NCI-H510A (cell line): ENCODE measurements at regions not wholly inside any gene's neighbourhood (a gene's known extent, or its start where the extent isn't known, plus 50 kb on each side); places are given as distances from the start of the nearest gene placed in this dataset.
A peak's percentile ranks its signal among the peaks of the same experiment; 100 is the strongest.
"Not testable (repeated sequence)": the region's sequence is repeated elsewhere in the genome, so short reads cannot be mapped to it uniquely, and the experiment has no call there.

ENCODE experiments used
- DNase-seq: peaks from one replicate; lab custom pipeline; 2025; lab: John Stamatoyannopoulos, UW

DNA sequence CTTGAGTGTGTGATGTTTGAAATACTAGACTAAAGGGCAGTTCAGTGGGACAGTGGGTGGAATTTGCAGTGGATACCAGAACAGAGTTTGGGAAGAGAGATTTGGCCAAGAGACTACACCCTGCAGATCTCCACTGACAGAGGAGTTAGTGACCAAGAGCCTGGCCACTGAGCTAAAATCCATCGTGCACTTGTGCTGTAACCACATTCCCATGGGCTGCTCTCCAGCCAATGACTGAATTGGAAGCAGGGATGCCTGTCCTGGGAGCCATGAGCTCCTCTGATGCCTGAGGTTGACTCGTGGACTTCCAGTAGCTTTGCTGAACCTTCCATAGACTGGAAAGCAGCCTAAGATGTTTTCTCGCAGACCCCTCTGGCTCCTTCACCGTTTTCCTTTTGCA is 296.1 kb downstream of the TRIML1 start:
- DNase-seq = no peak

DNA sequence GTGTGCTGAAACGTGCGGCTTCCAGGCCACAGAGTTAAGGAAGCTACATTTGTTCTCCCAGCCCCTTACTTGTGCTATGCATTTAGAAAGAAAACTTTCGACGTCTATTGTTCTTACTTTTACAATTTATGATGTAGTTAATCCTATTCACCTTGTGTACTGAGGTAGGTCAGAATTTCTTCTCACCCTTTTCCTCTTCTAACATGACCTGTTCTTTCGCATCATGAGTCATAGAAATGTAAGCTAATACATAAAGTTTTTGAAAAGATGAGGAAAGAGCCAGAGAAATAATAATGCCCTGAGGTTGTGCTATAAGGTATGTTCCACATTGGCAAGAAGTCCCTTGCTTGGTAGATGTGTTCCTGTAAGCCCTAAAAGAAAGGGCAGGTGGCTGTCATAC is 298.3 kb downstream of the TRIML1 start:
- no peak for DNase-seq

DNA sequence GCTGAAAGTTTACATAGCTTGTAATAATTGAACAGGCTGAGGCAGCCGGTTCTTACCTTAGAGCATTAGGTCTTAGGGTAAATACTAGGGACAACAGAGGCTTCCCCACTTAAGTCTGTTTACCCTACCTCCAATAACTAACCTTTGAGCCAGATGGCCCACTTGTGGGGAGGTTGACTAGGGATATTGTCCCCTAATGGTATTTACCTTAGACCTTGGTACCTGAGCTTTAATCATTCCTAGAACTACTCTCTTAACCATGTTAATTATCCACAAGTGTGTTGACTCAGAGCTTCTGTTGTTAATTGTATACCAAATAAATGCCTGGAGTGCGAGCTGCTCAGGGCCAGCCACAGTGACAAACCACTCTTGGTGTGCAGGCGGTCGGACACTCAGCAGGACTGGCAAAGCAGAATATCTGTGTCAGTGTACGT is 299.2 kb downstream of the TRIML1 start:
- peak; percentile 61 for DNase-seq

DNA sequence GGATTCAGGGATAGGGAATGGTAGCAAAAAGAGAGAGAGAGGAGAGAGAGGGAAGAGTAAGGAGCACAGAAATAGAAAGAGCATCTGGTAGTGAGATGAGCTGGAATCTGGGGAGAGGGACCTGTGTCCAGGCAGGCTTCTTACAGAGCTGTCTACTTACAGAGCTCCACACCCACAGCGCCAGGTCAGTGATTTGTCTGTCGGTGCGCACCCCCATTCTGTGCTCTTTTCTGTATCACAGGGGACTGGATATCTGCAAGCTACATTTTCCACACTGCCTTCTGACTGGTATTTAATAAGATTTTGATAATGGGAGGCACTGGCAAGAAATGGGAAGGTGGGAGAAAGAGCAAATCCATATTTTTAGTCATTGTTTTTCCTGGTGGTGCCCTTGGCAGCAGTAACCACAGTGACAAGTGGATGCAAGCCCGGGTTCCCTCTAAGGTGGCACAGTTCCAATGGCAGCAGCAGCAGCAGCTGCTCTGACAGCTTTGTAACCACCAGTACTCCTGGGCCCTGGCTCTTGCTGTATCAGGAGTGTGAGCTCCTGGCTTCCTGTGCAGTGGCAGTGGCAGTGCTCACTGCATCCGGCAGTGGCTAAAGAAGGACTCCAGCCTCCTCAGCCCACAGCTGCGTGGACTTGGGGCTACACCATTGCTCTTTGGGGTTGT is 300.5 kb downstream of the TRIML1 start:
- DNase-seq = peak; percentile 45

DNA sequence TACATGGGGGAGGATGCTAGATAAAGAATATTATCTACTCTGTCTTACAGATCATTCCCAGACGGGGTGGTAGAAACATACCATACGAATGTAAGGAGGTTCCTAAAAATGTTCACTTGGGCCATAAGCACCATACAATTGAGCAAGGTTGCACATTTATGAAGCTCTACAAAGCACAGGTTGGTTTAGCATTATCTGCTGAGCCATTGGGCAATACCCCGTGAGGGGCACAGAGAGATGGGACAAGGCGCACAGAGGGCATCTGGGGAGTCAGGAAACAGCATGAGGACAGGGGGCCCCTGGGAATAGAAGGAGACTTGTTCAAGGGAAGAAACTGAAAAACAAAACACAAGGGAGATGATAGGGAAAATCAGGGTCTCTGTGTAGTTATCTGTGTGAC is 305.3 kb downstream of the TRIML1 start:
- DNase-seq = no peak

DNA sequence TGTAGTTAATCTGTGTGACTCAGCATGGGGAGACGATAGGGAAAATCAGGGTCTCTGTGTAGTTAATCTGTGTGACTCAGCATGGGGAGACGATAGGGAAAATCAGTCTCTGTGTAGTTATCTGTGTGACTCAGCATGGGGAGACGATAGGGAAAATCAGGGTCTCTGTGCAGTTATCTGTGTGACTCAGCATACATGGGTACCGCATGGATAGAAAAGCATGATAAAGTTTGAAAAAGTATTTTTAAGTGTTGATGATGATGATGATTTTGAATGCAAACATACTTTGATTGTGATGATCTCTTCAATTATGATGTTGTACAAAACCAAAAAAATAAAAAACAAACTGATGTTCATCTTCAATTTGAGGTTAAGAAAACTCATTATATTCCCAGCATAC is 309.8 kb downstream of the TRIML1 start:
- DNase-seq = not testable (repeated sequence)

DNA sequence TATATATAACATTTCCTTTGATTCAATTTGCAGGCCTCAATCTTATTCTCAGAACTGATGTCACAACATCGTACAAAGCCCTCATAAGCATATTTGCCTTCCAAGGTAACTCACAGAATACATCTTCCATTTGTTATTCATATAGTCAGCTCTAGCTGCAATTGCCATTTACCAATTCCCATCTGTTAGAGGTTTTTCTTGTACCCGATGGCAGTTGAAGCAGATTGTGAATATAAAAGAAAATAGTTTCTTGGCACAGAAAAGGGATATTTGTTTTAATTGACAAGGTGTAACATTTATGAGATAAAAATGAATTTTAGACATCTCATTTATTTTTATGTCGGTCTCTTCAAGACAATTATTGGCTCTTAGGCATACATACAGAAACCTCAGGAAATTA is 311.3 kb downstream of the TRIML1 start:
- no peak for DNase-seq

DNA sequence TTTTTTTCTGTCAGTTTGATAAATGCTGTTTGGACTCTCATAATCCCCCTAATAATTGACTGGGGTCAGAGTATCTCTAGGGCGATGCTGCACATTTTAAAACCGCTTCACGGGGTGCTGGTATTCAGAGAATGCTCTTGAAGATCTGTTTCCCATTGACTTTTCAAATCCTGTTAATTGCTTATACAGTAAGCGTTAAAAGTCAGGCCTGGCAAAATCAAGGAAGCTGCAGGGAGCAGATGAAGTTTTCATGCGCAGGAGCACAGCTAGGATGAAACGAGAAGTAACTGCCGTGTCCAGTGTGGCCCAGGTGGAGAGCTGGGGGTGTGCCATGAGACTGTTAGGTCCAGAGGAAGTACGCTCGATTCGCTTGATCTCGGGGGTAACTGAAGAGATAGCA is 312.9 kb downstream of the TRIML1 start:
- no peak for DNase-seq

DNA sequence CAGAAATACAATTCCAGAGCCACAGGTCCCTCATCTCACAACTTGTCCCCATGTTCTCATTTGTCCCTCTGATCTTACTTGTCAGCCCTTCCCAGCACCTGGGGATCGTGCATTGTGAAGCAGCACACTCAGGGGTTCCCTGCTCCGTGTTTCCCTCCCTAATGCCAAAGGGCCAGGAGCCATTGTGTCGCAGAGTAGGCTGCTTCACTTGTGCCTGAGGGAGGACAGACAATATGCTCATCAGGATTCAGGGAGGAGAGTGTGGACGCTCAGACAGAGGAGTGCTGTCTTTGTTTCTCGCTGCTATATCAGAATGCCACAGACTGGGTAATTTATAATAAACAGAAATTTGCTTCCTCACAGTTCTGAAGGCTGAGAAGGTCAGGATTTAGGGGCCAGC is 315.3 kb downstream of the TRIML1 start:
- DNase-seq = no peak

DNA sequence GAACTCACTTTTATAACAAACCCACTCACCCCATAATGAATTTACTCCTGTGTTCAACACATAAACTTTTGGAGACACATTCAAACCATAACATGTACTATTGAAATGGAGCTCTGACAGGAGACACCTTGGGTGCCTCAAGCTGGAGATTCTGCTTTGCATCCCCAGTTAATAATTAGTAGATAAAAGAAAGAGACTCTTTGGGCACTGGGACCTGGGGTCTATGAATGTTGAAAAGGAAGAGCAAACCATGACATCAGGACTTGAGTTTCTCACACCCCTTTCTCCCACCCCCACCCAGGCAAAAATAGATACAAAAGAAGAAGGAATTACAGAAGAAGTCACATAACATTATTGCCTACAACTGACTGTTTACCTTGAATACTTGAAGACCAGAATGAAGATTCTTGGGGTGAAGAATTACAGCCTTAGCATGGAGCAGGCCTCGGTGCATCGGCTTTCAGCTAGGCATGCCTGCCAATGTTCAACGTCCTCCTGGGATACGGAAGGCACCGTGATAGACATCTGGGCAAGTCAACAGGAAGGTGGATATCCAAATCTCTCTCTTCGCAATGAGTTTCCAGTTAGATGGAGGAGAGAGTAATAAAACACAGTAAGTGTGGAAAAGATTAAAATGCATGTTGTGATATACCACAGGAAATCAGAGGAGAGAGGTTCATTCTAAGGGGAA is 316.0 kb downstream of the TRIML1 start:
- DNase-seq = no peak

DNA sequence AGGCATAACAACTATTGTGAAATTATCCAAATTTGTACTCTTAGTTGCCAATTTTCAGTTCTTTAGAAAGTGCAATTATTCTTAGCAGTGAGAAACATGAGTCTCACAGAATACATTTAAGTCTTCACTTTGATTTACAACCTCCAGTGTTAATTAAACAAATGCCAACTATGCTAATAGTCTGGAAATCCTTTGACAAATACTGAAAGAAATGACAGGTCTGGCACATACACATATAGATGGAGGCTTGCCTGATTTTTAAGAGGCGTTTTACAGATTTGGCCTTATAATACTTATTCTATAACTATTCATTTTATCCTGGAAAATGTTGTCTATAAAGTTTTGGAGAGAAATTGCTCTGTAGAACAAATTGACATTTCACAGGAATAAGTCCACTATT is 320.1 kb downstream of the TRIML1 start:
- DNase-seq = no peak

DNA sequence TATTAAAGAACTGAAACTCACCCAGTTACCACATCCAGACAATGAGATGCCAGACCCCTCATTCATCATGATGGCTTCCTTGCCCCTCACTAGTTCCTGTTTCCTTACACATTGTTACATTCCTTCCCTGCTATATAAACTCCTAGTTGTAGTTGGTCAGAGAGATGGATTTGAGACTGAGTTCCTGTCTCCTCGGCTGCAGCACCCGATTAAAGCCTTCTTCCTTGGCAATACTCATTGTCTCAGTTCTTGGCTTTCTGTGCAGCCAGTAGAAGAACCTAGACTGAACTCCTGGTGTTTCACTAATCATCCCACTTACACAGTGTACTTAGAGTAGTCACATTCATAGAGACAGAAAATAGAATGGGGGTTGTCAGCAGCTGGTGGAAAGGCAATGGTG is 324.7 kb downstream of the TRIML1 start:
- DNase-seq = no peak

DNA sequence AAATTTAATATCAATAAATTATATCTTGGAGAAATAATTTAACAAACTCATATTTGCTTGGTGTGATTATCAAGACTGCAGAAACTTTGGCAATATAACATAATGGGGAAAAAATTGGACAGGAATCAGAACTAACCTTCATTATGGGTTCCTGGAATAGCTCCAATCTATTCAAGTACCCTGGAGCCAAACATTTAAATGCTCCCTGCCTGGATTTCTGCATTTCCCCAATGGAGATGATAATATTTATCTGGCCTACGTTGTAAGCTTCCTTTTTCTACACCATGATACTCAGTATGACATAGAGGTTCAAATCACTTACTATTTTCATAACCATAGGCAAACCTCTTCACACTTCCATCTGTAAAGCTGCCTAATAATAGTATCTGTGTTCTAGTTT is 326.8 kb downstream of the TRIML1 start:
- no peak for DNase-seq

DNA sequence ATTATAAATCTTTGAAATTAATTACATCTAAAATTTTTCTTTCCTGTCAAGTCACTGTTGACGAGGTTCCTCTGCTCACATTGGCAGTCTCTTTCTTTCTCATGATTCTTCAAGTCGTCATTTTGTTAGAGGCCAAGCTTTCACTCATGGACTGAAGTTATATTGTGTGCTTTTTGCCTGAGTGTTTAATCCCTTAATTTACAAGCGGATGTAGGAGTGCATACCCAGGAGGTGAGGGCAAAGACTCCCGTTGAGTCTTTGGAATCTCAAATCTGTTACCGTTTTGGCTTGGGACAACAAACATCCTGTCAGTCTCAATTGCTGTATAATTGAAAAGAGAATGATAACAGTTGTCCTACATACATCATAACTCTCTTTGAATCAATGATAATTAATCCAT is 345.0 kb downstream of the TRIML1 start:
- no peak for DNase-seq

DNA sequence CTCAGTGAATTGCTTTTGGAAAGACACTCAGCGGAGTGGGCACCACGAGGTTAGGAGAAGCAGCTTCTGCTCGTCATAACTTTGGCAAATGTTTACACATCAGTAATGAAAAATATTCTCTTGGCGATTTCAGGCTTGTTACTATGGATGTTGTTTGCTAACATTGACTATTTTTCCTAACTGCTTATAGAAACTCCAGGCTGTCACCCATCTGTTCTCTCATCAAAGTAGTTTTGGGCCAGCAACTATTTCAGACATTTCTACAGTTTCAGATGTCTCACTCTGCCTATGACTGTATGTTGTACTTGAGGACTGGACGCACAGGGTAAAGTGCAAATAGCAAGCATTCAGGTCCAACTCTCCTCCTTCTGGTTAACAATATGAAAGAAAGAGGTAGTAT is 346.7 kb downstream of the TRIML1 start:
- DNase-seq = no peak

DNA sequence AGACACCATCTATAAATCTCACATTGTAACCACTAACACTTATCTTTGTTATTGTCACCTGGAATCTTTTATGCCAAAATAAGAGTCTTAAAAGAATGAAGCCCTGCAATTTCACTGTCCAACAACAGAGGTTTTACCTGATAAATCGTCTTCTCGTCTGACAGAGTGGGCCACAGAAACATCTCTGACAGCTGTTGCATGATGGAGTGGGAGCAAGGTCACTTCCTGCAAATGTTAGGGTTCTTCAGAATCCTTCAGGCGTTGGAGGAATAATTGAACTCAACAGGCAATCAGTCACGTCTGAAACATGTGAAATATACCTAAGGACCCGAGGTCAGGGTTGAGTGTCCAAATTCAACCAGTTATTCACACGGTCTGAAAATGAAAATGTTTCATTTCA is 353.6 kb downstream of the TRIML1 start:
- no peak for DNase-seq

DNA sequence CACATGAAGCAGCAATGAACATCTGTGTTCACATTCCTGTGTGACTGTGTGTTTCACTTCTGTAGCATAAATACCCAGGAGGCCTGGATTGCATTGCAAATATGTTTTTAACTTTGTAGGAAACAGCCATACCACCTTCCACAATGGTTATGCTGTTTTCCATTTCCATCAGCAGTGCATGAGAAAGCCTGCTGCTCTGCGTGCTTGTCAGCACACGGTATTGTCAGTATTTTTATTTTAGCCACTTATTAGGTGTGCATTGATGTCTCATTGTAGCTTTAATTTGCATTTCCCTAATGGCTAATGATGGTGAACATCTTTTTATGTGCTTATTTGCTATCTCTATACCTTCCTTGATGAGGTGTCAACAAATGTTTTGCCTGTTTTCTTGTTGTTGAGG is 355.9 kb downstream of the TRIML1 start:
- no peak for DNase-seq

DNA sequence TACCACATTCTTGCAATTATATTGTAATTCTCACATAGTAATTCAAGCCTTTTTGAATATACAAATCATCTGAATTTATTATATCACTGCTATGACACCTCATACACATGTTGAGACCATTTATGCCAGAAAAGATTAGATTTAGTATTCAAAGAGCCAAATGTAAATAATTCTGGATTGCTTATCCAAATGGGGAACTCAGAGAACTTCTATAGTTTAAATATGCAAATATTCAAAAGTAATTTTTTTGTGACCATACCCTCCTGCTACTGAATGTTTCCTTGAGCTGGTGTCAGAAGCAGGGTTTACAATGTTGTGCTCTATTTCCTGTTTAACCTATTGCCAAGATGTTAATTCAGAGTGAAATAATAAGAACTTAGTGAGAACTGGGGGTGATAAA is 372.2 kb downstream of the TRIML1 start:
- DNase-seq = no peak

DNA sequence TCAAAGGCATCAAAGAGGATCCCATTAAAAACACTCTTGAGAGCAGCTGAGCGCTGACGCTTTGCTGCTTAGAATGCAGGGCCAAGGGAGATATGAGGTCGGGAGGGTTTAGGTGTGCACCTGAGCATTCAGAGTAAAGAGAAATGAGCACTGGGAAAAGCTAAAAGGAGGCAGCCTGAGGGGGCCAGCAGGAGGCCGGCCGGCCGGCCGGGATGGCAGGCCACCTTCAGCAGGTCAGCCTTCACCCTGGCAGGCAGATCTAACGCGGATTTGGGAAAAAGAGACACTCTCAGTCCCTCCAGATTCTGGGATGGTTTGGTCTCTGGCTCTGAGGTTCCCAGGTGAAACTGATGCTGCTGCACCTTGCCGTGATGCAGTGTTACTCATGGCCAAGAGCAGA is 393.5 kb downstream of the TRIML1 start:
- no peak for DNase-seq

DNA sequence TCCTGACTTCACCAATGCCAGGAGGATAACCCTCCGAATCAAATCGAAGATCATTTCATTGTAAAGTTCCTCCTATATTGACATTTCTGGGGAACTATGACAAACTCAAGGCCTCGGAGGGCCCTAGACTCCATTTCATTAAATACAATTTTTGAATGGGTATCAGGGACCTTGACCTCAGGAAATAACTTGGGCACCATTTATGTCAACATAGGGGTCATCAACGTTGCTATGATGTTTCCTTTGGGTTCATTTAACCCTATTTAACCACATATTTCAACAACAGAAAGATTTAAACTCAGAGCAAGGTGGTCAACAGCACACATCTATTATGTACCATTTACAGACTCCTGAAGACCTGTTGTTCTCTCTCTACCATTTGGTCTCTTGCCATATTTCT is 395.1 kb downstream of the TRIML1 start:
- no peak for DNase-seq

DNA sequence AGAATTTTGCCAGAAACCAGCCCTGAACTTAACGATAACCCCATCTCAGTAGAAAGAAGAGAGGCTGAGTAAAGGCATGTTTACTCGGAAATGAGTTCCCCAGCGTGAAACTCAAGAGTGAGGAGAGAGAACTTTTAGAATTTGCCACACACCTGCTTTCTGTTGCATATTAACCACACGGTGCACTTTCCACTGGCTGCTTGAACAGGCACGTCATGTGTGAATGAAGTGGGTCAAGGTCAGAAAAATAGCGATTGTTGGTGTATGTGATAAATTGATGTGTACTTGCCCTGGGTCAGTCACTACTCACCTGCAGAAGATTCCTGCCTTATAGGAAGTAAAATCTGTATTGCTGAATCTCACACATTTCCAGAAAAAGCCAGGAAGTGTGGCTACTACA is 395.7 kb downstream of the TRIML1 start:
- DNase-seq = no peak

DNA sequence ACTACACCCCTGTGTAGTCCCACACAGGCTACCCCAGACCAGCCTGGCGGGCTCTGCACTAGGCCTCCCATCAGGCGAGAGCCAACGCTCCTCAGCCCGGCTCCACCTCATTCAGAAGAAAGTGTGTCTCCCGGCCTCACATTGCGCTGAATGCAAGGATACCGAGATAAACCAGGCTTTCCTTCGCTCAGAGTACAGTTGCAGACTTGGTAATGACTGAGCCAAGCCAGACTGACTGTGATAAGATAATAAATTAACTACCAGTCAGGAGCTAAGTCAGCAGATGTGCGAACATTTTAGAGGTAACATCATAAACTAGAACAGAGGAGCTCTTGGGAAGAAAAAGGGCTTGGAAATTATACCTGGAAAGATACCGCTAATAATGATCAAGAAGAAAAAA is 397.6 kb downstream of the TRIML1 start:
- no peak for DNase-seq

DNA sequence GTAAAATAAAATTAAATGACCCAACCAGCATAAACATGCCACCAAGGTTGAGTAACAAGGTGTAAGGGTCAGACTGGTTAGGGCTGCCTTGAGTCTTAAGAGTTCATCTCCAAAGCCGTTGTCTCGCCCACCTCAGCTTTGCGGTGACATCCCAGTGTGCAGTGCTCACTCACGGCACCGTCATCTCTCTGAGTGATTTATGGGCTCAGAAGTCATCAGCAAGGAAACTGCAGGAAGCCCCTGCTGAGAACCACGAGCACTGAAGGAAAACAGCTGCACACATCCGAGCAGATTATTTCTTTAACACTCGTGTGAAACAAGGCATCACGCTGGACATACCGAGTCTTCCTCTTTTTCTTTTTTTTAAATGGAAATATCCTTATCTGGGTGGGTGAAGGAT is 411.1 kb downstream of the TRIML1 start:
- DNase-seq = peak; percentile 8

DNA sequence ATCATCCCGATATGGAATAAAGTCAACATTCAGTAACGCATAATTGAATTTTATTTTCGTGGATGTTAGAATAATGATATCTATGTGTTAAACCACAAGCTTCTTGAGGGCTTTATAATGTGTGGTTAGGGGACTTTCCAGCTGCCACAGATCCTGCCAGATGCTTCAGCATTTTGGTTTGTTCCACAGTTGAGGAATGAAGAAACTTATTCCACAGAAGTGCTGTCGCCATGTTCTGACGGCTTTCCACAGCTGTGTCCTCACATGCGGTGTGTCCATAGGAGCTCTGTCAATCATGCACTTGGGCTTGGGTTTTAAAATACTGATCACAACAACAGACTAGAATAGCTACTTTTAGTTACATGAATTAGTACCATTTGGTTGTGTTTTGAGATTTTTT is 411.9 kb downstream of the TRIML1 start:
- no peak for DNase-seq
